ENCODE measurements at regions not wholly inside any gene's neighbourhood (a gene's known extent, or its start where the extent isn't known, plus 50 kb on each side); places are given as distances from the start of the nearest gene placed in this dataset.
A peak's percentile ranks its signal among the peaks of the same experiment; 100 is the strongest.
"Not testable (repeated sequence)": the region's sequence is repeated elsewhere in the genome, so short reads cannot be mapped to it uniquely, and the experiment has no call there.

DNA sequence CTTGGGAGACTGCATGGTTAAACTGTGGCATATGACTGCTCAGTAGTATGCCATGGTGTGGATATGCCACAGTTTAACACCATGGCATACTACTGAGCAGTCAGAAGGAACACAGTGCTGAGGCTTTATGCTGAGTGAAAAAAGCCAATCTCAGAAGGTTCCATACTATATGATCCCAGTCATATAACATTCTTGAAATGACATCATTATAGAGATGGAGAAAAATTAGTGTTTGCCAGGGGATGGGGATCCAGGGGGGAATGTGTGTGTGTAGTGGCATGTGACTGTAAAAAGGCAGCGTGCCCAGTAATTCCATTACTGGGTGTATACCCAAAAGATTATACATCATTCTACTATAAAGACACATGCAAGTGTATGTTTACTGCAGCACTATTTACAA lies 85.8 kb downstream of the FOXF2 start:
- Histone ChIP-seq H3K4me3 (ENCODE audit: low read depth, low read length) (no peak overlapping the region), H3K36me3 (ENCODE audit: control insufficient read depth, insufficient read depth, low read length) (no peaks in the 10 kb centered on the region), H3K27me3 (ENCODE audit: control insufficient read depth, insufficient read depth, low read length) (no peaks in the 10 kb centered on the region)
- CTCF ChIA-PET, result interaction anchor here (1.3 kb wide), 1 partner anchor 12 kb away, joined by 3 read pairs; no protein-coding TSS in a partner anchor
- TF ChIP-seq, protein P1, sequence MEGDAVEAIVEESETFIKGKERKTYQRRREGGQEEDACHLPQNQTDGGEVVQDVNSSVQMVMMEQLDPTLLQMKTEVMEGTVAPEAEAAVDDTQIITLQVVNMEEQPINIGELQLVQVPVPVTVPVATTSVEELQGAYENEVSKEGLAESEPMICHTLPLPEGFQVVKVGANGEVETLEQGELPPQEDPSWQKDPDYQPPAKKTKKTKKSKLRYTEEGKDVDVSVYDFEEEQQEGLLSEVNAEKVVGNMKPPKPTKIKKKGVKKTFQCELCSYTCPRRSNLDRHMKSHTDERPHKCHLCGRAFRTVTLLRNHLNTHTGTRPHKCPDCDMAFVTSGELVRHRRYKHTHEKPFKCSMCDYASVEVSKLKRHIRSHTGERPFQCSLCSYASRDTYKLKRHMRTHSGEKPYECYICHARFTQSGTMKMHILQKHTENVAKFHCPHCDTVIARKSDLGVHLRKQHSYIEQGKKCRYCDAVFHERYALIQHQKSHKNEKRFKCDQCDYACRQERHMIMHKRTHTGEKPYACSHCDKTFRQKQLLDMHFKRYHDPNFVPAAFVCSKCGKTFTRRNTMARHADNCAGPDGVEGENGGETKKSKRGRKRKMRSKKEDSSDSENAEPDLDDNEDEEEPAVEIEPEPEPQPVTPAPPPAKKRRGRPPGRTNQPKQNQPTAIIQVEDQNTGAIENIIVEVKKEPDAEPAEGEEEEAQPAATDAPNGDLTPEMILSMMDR (IDR thresholded peaks at IDR 0.05; ENCODE audit: insufficient read depth, low read depth, low read length), result no peak
- DNase-seq (ENCODE audit: low read depth), result no peak
- POLR2A ChIA-PET, result no interaction called here

DNA sequence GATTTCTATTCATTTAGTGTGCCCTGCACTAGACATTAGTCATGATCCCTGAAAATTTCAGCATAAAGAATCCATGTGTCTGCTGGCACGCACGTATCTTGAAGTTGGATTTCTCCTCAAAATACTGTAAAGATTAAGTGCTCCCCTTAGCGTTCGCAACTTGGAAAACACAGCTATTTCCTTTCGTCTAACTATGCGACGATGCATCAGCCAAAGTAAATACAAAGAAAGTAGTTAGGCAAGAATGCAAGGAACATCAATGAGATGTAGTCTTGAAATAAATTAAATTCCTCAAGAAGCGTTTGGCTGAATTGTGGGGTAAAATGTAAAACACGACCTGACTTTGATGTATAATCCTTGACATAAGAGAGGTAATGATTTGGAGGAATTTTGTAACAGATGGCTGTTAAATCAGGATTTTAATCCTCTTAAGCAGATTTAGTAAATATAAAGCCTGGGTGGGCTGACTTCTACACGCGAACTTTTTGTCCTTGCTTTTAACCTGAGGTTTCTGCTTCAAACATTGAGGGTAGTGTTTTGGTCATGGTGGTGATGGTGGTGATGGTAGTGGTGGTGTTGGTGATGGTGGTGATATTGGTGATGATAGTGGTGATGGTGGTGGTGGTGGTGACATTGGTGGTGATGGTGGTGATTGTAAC lies 88.2 kb downstream of the FOXF2 start:
- TF ChIP-seq, protein P1 (IDR thresholded peaks at IDR 0.05; ENCODE audit: insufficient read depth, low read depth, low read length), result peak; percentile 31
- POLR2A ChIA-PET, result no interaction called here
- Histone ChIP-seq H3K4me3 (ENCODE audit: low read depth, low read length) (no peak overlapping the region), H3K27me3 (ENCODE audit: control insufficient read depth, insufficient read depth, low read length) (no peaks in the 10 kb centered on the region), H3K36me3 (ENCODE audit: control insufficient read depth, insufficient read depth, low read length) (no peaks in the 10 kb centered on the region)
- CTCF ChIA-PET, result interaction anchor here (0.6 to 1.9 kb wide), 5 partner anchors 10 to 340 kb away, joined by 3 to 5 read pairs (median 4); no protein-coding TSS in a partner anchor
- DNase-seq (ENCODE audit: low read depth), result peak; percentile 75

DNA sequence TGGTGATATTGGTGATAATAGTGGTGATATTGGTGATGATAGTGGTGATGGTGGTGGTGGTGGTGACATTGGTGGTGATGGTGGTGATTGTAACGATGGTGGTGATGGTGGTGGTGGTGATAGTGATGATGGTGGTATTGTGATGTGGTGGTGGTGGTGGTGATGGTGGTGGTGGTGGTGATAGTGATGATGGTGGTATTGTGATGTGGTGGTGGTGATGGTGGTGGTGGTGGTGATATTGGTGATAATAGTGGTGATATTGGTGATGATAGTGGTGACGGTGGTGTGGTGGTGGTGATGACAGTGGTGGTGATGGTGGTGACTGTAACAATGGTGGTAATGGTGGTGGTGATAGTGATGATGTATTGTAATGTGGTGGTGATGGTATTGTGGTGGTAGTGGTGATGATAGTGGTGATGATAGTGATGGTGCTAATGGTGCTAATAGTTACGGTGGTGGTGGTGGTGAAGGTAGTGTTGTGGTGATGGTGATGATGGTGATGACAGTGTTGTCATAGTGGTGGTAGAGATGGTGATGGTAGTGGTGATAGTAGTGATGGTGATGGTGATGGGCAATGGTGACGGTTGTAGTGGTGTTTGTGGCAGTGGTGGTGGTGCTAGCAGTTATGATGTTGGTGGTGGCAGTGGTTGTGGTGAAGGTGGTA lies 88.9 kb downstream of the FOXF2 start:
- H3K27me3 ChIP-seq (ENCODE audit: control insufficient read depth, insufficient read depth, low read length); CTCF ChIA-PET; POLR2A ChIA-PET; H3K4me3 ChIP-seq (ENCODE audit: low read depth, low read length); DNase-seq (ENCODE audit: low read depth); H3K36me3 ChIP-seq (ENCODE audit: control insufficient read depth, insufficient read depth, low read length): not testable (repeated sequence)

- ChIA-PET CTCF (interaction anchor here (0.6 to 1.3 kb wide), 4 partner anchors 12 to 183 kb away, joined by 3 to 4 read pairs (median 3); no protein-coding TSS in a partner anchor), POLR2A (interaction anchor here (0.7 kb wide), 1 partner anchor 1250 kb away, joined by 3 read pairs; no protein-coding TSS in a partner anchor)
- no peaks in the 10 kb centered on the region for H3K36me3 ChIP-seq (ENCODE audit: control insufficient read depth, insufficient read depth, low read length)
- peak; percentile 93 for DNase-seq (ENCODE audit: low read depth)
- TF ChIP-seq, protein P1 (IDR thresholded peaks at IDR 0.05; ENCODE audit: insufficient read depth, low read depth, low read length), result peak; percentile 55
- H3K4me3 ChIP-seq (ENCODE audit: low read depth, low read length), result no peak overlapping the region
- no peaks in the 10 kb centered on the region for H3K27me3 ChIP-seq (ENCODE audit: control insufficient read depth, insufficient read depth, low read length)
Observed at GRCh38 chr6:1479095-1479494, 89.7 kb downstream of the FOXF2 start.

DNA sequence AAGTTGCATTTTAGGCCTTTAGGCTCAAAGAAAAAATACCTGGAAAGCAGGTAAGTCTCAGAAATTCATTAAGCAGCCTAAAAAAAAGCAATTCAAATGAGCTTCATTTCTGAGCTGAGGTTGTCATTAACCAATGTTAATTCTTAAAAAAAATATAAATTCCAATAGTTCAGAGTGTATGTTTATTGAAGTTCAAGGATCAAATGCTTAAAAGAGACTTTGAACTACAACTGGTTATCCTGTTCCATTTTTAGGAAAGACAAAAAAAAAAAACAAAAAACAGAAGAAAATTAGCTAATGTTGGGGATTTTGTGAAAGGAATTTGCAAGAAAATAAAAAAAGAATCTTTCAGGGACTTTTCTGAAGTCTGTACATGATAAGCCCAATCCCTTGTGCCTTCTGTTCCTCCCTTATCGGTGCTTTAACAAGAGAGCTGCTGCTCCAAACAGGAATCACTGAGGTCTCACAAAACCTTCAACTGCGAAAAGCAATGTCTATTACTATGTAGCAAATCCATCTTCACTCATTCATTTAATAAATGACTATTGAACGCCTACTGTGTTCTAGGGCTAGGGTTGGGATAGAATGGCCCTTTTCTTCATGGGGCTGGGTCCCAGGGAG lies 90.3 kb downstream of the FOXF2 start:
- CTCF ChIA-PET, result interaction anchor here (0.6 to 1.5 kb wide), 6 partner anchors 11 to 183 kb away, joined by 3 to 5 read pairs (median 3); no protein-coding TSS in a partner anchor
- no peak for DNase-seq (ENCODE audit: low read depth)
- H3K36me3 ChIP-seq (ENCODE audit: control insufficient read depth, insufficient read depth, low read length), result no peaks in the 10 kb centered on the region
- TF ChIP-seq, protein P1 (IDR thresholded peaks at IDR 0.05; ENCODE audit: insufficient read depth, low read depth, low read length), result no peak
- POLR2A ChIA-PET, result interaction anchor here (0.6 to 0.7 kb wide), 2 partner anchors 667 to 1249 kb away, joined by 3 read pairs; no protein-coding TSS in a partner anchor
- no peak overlapping the region for H3K4me3 ChIP-seq (ENCODE audit: low read depth, low read length)
- no peaks in the 10 kb centered on the region for H3K27me3 ChIP-seq (ENCODE audit: control insufficient read depth, insufficient read depth, low read length)

Data from BJ (cell line).